ENCODE measurements at regions not wholly inside any gene's neighbourhood (a gene's known extent, or its start where the extent isn't known, plus 50 kb on each side); places are given as distances from the start of the nearest gene placed in this dataset.

GRCh38 chr15:25070353-25070963 lies 115.7 kb downstream of the SNRPN start:
- Histone ChIP-seq H3K36me3 (ENCODE audit: insufficient read depth, low read length) (peaks cover 99% of the 10 kb centered on the region), H3K4me1 (ENCODE audit: control insufficient read depth, insufficient read depth, low read length) (no peaks in the 10 kb centered on the region), H3K4me2 (ENCODE audit: low read length) (no peak overlapping the region), H3K9me3 (replicated peaks; ENCODE audit: low read length) (peaks cover 99% of the 10 kb centered on the region), H3K27me3 (ENCODE audit: control insufficient read depth, insufficient read depth, low read length) (no peaks in the 10 kb centered on the region), H3K4me3 (ENCODE audit: low read length) (no peak overlapping the region), H3K9ac (ENCODE audit: low read depth, low read length) (no peak overlapping the region)

DNA sequence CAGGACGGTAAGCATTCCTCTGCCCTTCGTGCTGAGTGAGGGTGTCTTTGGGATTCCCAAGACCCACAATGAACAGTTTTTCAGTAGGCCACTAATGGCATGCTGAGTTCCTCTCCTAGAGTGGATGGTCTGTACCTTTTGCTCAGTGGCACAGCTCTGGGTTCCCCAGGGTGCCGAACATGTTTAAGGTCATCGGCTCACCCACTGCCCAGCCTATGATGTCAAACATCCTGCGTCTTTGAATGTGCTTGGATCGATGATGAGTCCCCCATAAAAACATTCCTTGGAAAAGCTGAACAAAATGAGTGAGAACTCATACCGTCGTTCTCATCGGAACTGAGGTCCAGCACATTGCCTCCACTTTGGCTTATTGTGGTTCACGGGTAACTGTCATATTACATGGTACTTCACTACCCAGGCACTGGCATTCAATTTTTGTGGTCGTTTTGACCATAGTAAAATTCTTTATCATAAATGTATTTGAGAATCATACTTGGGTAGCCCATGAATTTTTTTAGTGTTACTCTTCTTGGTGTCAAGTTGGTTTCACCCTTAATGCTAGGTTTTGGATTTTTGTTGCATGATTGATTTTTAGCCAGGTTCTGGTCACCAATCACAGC lies 118.2 kb downstream of the SNRPN start:
- Histone ChIP-seq H3K9ac (ENCODE audit: low read depth, low read length) (no peak overlapping the region), H3K36me3 (ENCODE audit: insufficient read depth, low read length) (peaks cover 98% of the 10 kb centered on the region), H3K4me1 (ENCODE audit: control insufficient read depth, insufficient read depth, low read length) (no peaks in the 10 kb centered on the region), H3K27me3 (ENCODE audit: control insufficient read depth, insufficient read depth, low read length) (no peaks in the 10 kb centered on the region), H3K4me2 (ENCODE audit: low read length) (no peak overlapping the region), H3K4me3 (ENCODE audit: low read length) (peak overlapping the region; percentile 24), H3K9me3 (replicated peaks; ENCODE audit: low read length) (peaks cover 97% of the 10 kb centered on the region)

DNA sequence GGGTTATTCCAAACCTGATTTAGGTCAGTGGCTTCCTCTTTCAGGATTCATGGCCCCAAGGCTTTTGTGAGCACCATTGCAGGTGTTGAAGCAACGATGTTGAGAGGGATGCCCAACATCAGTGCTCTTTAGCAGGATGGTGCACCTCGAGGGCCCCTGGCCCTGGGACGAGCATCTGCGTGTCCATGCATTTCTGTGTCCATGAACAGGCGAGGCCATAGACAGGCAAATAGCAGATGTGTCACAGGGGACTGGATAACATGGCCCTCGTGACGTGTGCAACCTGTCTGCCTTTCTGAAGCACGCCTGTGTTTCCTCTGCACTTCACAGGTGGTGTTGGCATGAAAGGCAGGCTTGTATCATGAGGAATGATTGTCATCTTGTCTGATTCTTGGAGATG lies 132.3 kb downstream of the SNRPN start:
- Histone ChIP-seq H3K4me3 (ENCODE audit: low read length) (no peak overlapping the region), H3K27me3 (ENCODE audit: control insufficient read depth, insufficient read depth, low read length) (no peaks in the 10 kb centered on the region), H3K9ac (ENCODE audit: low read depth, low read length) (no peak overlapping the region), H3K4me1 (ENCODE audit: control insufficient read depth, insufficient read depth, low read length) (no peaks in the 10 kb centered on the region), H3K36me3 (ENCODE audit: insufficient read depth, low read length) (peaks cover 77% of the 10 kb centered on the region), H3K9me3 (replicated peaks; ENCODE audit: low read length) (peaks cover 52% of the 10 kb centered on the region), H3K4me2 (ENCODE audit: low read length) (no peak overlapping the region)

GRCh38 chr15:25088261-25088790 lies 133.5 kb downstream of the SNRPN start:
- Histone ChIP-seq H3K4me2 (ENCODE audit: low read length) (no peak overlapping the region), H3K27me3 (ENCODE audit: control insufficient read depth, insufficient read depth, low read length) (no peaks in the 10 kb centered on the region), H3K9ac (ENCODE audit: low read depth, low read length) (no peak overlapping the region), H3K4me3 (ENCODE audit: low read length) (no peak overlapping the region), H3K4me1 (ENCODE audit: control insufficient read depth, insufficient read depth, low read length) (no peaks in the 10 kb centered on the region), H3K36me3 (ENCODE audit: insufficient read depth, low read length) (peaks cover 69% of the 10 kb centered on the region), H3K9me3 (replicated peaks; ENCODE audit: low read length) (peaks cover 43% of the 10 kb centered on the region)

- no peak overlapping the region for H3K4me3 ChIP-seq (ENCODE audit: low read length)
- no peaks in the 10 kb centered on the region for H3K4me1 ChIP-seq (ENCODE audit: control insufficient read depth, insufficient read depth, low read length)
- H3K36me3 ChIP-seq (ENCODE audit: insufficient read depth, low read length) = peaks cover 71% of the 10 kb centered on the region
- peaks cover 36% of the 10 kb centered on the region for H3K9me3 ChIP-seq (replicated peaks; ENCODE audit: low read length)
- no peaks in the 10 kb centered on the region for H3K27me3 ChIP-seq (ENCODE audit: control insufficient read depth, insufficient read depth, low read length)
- H3K9ac ChIP-seq (ENCODE audit: low read depth, low read length) = no peak overlapping the region
- H3K4me2 ChIP-seq (ENCODE audit: low read length) = no peak overlapping the region
These were observed 134.8 kb downstream of the SNRPN start for GRCh38 chr15:25089577-25089976.

- Histone ChIP-seq H3K4me3 (ENCODE audit: low read length) (no peak overlapping the region), H3K27me3 (ENCODE audit: control insufficient read depth, insufficient read depth, low read length) (no peaks in the 10 kb centered on the region), H3K9me3 (replicated peaks; ENCODE audit: low read length) (peaks cover 30% of the 10 kb centered on the region), H3K9ac (ENCODE audit: low read depth, low read length) (no peak overlapping the region), H3K4me2 (ENCODE audit: low read length) (no peak overlapping the region), H3K4me1 (ENCODE audit: control insufficient read depth, insufficient read depth, low read length) (no peaks in the 10 kb centered on the region), H3K36me3 (ENCODE audit: insufficient read depth, low read length) (peaks cover 72% of the 10 kb centered on the region)
These were observed 135.4 kb downstream of the SNRPN start for GRCh38 chr15:25090073-25090733.

DNA sequence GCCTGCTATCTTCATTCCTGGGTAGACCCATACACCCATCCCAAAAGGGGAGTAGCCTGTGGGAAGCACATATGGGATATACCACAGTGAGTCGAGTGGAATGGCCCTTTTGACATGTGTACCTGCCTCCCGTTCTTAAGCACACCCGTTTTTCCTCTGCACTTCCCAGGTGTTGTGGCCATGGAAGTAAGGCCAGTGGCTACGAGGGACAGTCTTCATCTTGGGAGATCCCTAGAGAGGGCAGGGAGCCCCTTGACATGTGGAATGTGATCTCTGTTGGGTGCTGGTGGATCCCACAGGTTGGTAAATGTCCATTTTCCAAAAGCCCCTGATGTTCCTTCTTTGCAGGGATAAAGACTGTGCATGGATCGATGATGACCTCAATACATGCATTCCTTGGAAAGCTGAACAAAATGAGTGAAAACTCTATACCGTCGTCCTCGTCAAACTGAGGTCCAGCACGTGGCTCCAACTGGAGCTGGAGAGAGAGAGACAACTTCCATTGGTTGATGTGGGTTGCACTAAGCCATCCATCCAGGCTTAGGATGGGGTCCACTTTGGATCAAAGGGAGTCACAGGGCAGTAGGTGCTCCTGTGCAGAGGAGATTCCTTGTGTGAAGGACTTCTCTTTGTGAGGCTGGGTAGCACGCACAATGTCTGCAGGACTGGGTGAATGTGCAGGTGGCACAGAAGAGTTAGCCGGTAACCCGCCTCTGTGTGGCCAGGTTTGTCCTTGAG lies 136.8 kb downstream of the SNRPN start:
- no peaks in the 10 kb centered on the region for H3K4me1 ChIP-seq (ENCODE audit: control insufficient read depth, insufficient read depth, low read length)
- no peak overlapping the region for H3K9ac ChIP-seq (ENCODE audit: low read depth, low read length)
- no peak overlapping the region for H3K4me3 ChIP-seq (ENCODE audit: low read length)
- peaks cover 64% of the 10 kb centered on the region for H3K36me3 ChIP-seq (ENCODE audit: insufficient read depth, low read length)
- H3K27me3 ChIP-seq (ENCODE audit: control insufficient read depth, insufficient read depth, low read length) = no peaks in the 10 kb centered on the region
- no peak overlapping the region for H3K4me2 ChIP-seq (ENCODE audit: low read length)
- H3K9me3 ChIP-seq (replicated peaks; ENCODE audit: low read length) = peaks cover 26% of the 10 kb centered on the region

GRCh38 chr15:25092661-25093060 lies 137.9 kb downstream of the SNRPN start:
- peaks cover 58% of the 10 kb centered on the region for H3K36me3 ChIP-seq (ENCODE audit: insufficient read depth, low read length)
- H3K4me1 ChIP-seq (ENCODE audit: control insufficient read depth, insufficient read depth, low read length) = no peaks in the 10 kb centered on the region
- no peak overlapping the region for H3K4me2 ChIP-seq (ENCODE audit: low read length)
- peaks cover 21% of the 10 kb centered on the region for H3K9me3 ChIP-seq (replicated peaks; ENCODE audit: low read length)
- H3K4me3 ChIP-seq (ENCODE audit: low read length) = no peak overlapping the region
- H3K27me3 ChIP-seq (ENCODE audit: control insufficient read depth, insufficient read depth, low read length) = no peaks in the 10 kb centered on the region
- H3K9ac ChIP-seq (ENCODE audit: low read depth, low read length) = no peak overlapping the region

GRCh38 chr15:25093455-25094029 lies 138.8 kb downstream of the SNRPN start:
- H3K4me2 ChIP-seq (ENCODE audit: low read length) = no peak overlapping the region
- H3K36me3 ChIP-seq (ENCODE audit: insufficient read depth, low read length) = peaks cover 58% of the 10 kb centered on the region
- H3K4me1 ChIP-seq (ENCODE audit: control insufficient read depth, insufficient read depth, low read length) = no peaks in the 10 kb centered on the region
- H3K9ac ChIP-seq (ENCODE audit: low read depth, low read length) = no peak overlapping the region
- peaks cover 16% of the 10 kb centered on the region for H3K9me3 ChIP-seq (replicated peaks; ENCODE audit: low read length)
- H3K27me3 ChIP-seq (ENCODE audit: control insufficient read depth, insufficient read depth, low read length) = no peaks in the 10 kb centered on the region
- no peak overlapping the region for H3K4me3 ChIP-seq (ENCODE audit: low read length)

DNA sequence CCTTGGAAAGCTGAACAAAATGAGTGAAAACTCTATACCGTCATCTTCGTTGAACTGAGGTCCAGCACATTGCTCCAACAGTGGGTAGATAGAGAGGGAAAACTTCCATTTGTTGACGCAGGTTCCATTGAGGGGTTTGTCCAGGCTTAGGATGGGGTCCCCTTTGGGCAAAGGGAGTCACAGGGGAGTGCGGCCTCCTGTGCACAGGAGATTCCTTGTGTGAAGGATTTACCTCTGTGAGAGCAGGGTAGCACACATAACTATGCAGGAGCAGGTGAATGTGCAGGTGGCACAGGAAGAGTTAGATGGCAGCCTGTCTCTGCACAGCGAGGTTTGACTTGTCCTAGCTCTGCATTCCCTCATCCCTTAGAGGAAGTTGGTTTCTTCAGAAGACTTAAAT lies 139.3 kb downstream of the SNRPN start:
- Histone ChIP-seq H3K9ac (ENCODE audit: low read depth, low read length) (no peak overlapping the region), H3K9me3 (replicated peaks; ENCODE audit: low read length) (peaks cover 17% of the 10 kb centered on the region), H3K4me3 (ENCODE audit: low read length) (no peak overlapping the region), H3K4me1 (ENCODE audit: control insufficient read depth, insufficient read depth, low read length) (no peaks in the 10 kb centered on the region), H3K27me3 (ENCODE audit: control insufficient read depth, insufficient read depth, low read length) (no peaks in the 10 kb centered on the region), H3K36me3 (ENCODE audit: insufficient read depth, low read length) (peaks cover 62% of the 10 kb centered on the region), H3K4me2 (ENCODE audit: low read length) (no peak overlapping the region)

DNA sequence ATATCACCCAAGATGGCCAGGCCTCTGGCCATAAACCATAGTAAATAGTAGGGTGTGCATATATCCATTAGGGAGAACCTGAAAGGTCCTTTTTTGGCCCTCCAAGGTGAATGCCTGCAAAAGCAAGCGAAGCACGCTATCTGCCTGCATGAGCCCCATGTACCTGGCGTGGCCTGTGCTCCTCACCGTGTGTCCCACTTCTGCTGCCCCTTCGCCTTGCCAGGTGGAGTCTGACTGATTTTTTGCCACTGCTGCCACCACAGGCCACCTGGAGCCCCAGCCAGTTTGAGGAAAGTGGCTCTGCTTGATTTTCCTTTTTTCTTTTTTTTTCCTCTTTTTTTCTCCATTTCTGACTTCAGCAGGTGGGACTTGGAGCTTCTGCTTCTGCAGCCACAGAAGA lies 139.7 kb downstream of the SNRPN start:
- Histone ChIP-seq H3K9me3 (replicated peaks; ENCODE audit: low read length) (peaks cover 18% of the 10 kb centered on the region), H3K4me1 (ENCODE audit: control insufficient read depth, insufficient read depth, low read length) (no peaks in the 10 kb centered on the region), H3K9ac (ENCODE audit: low read depth, low read length) (no peak overlapping the region), H3K4me2 (ENCODE audit: low read length) (no peak overlapping the region), H3K27me3 (ENCODE audit: control insufficient read depth, insufficient read depth, low read length) (no peaks in the 10 kb centered on the region), H3K4me3 (ENCODE audit: low read length) (no peak overlapping the region), H3K36me3 (ENCODE audit: insufficient read depth, low read length) (peaks cover 63% of the 10 kb centered on the region)
